ENCODE measurements at regions not wholly inside any gene's neighbourhood (a gene's known extent, or its start where the extent isn't known, plus 50 kb on each side); places are given as distances from the start of the nearest gene placed in this dataset.
"Not testable (repeated sequence)": the region's sequence is repeated elsewhere in the genome, so short reads cannot be mapped to it uniquely, and the experiment has no call there.

GRCh38 chr4:151853034-151853433, 92.2 kb upstream of the GATB start:
- no peak overlapping the region for H3K4me3 ChIP-seq (ENCODE audit: low read depth, low read length)
- no peak for DNase-seq (ENCODE audit: low read depth)
- no peak for TF ChIP-seq CTCF (IDR thresholded peaks at IDR 0.05; ENCODE audit: insufficient read depth, low read depth, low read length, missing control alignments)

- no peak for TF ChIP-seq CTCF (IDR thresholded peaks at IDR 0.05; ENCODE audit: insufficient read depth, low read depth, low read length, missing control alignments)
- H3K4me3 ChIP-seq (ENCODE audit: low read depth, low read length), result no peak overlapping the region
- no peak for DNase-seq (ENCODE audit: low read depth)
These were observed 91.4 kb upstream of the GATB start for GRCh38 chr4:151852202-151852601.

- TF ChIP-seq CTCF (IDR thresholded peaks at IDR 0.05; ENCODE audit: insufficient read depth, low read depth, low read length, missing control alignments), result no peak
- no peak overlapping the region for H3K4me3 ChIP-seq (ENCODE audit: low read depth, low read length)
- no peak for DNase-seq (ENCODE audit: low read depth)
These were observed 90.5 kb upstream of the GATB start for GRCh38 chr4:151851354-151851753.

GRCh38 chr4:151850791-151851213, 90.0 kb upstream of the GATB start:
- no peak for DNase-seq (ENCODE audit: low read depth)
- H3K4me3 ChIP-seq (ENCODE audit: low read depth, low read length), result no peak overlapping the region
- TF ChIP-seq CTCF (IDR thresholded peaks at IDR 0.05; ENCODE audit: insufficient read depth, low read depth, low read length, missing control alignments), result no peak

- not testable (repeated sequence) for H3K4me3 ChIP-seq (ENCODE audit: low read depth, low read length); DNase-seq (ENCODE audit: low read depth)
These were observed 84.7 kb upstream of the GATB start for GRCh38 chr4:151845551-151845950.

- TF ChIP-seq CTCF (IDR thresholded peaks at IDR 0.05; ENCODE audit: insufficient read depth, low read depth, low read length, missing control alignments), result no peak
- H3K4me3 ChIP-seq (ENCODE audit: low read depth, low read length), result no peak overlapping the region
- DNase-seq (ENCODE audit: low read depth), result no peak
These were observed 81.7 kb upstream of the GATB start for GRCh38 chr4:151842430-151843079.

- TF ChIP-seq CTCF (IDR thresholded peaks at IDR 0.05; ENCODE audit: insufficient read depth, low read depth, low read length, missing control alignments), result no peak
- H3K4me3 ChIP-seq (ENCODE audit: low read depth, low read length), result no peak overlapping the region
- no peak for DNase-seq (ENCODE audit: low read depth)
These were observed 80.3 kb upstream of the GATB start for GRCh38 chr4:151841107-151841506.
